ENCODE measurements at regions not wholly inside any gene's neighbourhood (a gene's known extent, or its start where the extent isn't known, plus 50 kb on each side); places are given as distances from the start of the nearest gene placed in this dataset.

DNA sequence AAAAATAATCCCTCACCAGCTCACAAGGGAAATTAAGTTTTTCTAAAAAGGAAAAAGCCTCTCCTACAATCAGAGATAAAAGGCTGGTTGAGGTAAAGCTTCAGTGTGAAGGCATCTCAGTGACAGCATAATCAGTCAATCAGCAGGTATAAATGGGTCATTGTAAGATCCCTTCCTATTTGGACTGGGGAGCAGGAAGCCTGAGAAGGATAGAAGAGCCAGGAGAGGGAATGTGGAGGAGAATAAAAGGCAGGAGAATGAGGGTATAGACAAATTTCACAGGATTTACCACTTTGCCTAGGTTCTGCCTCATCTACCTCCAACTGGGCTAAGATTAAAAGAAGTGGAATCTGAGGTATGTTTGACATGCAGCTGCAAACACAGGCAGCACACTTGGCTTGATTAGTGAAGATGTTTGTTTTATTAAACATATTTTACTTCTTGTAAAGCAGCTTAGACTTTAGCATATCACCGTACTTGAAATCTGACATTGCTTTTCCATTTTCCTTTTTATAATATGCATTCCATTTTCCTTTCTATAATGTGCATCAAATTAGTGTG lies 479.1 kb upstream of the USP15 start:
- Histone ChIP-seq H3K79me1 (ENCODE audit: low read length) (no peaks in the 10 kb centered on the region), H3K23ac (ENCODE audit: low read length) (no peak overlapping the region), H4K8ac (ENCODE audit: low read depth, low read length) (no peak overlapping the region), H3K27ac (ENCODE audit: low read depth, low read length) (no peak overlapping the region), H2BK120ac (ENCODE audit: insufficient read depth, low read length, poor library complexity) (no peak overlapping the region), H4K91ac (ENCODE audit: low read depth, low read length) (no peak overlapping the region), H2BK12ac (ENCODE audit: low read length) (no peak overlapping the region), H4K12ac (ENCODE audit: low read depth, low read length) (no peak overlapping the region), H2AK5ac (ENCODE audit: low read length) (no peak overlapping the region), H3K18ac (ENCODE audit: low read length) (no peak overlapping the region), H3K4me1 (ENCODE audit: control insufficient read depth in 1 of 2, insufficient read depth in 2 of 2, low read length in 2 of 2) (no peaks in the 10 kb centered on the region), H3K9me3 (ENCODE audit: insufficient read depth, low read depth, low read length) (no peaks in the 10 kb centered on the region), H2BK5ac (ENCODE audit: low read depth, low read length, poor library complexity) (no peak overlapping the region), H3K4me2 (ENCODE audit: low read length) (no peak overlapping the region), H3K4me3 (ENCODE audit: low read depth, low read length) (no peak overlapping the region), H2AFZ (ENCODE audit: insufficient read depth, low read length, poor library complexity) (no peak overlapping the region), H3K9ac (ENCODE audit: low read length) (no peak overlapping the region), H3K27me3 (ENCODE audit: insufficient read depth, low read length) (no peaks in the 10 kb centered on the region), H3K4ac (ENCODE audit: low read depth, low read length) (no peak overlapping the region), H3K79me2 (ENCODE audit: control insufficient read depth, insufficient read depth, low read length, poor library complexity) (no peaks in the 10 kb centered on the region), H3K36me3 (ENCODE audit: control insufficient read depth in 1 of 2, insufficient read depth in 2 of 2, low read length in 2 of 2) (no peaks in the 10 kb centered on the region), H3K14ac (ENCODE audit: low read length) (no peak overlapping the region)
- no CpG with 5 or more reads among the region's 1 CpG for WGBS (ENCODE audit: extremely low coverage, insufficient coverage, insufficient read length)
- no peak for DNase-seq

DNA sequence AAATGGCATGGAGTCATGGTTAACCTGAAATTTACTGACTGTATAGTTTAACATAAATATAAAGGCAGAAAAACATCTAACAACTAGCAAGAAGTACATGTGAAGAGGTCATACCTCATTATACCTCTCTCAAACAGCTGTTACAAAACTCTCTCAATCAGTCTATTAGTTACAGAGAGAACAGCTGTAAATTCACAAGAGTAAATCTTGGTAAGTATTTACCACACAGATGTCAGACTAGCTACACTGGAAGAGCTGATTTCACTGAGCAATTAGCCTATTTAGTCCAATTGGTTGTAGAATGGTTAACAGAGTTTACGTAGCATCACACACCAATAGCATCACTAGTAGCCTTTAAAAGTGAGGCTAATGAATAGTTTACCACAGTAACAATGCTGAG lies 463.4 kb upstream of the USP15 start:
- no peak overlapping the region for H3K23ac ChIP-seq (ENCODE audit: low read length)
- H3K79me1 ChIP-seq (ENCODE audit: low read length) = no peaks in the 10 kb centered on the region
- no peak overlapping the region for H2AK5ac ChIP-seq (ENCODE audit: low read length)
- no peaks in the 10 kb centered on the region for H3K4me1 ChIP-seq (ENCODE audit: control insufficient read depth in 1 of 2, insufficient read depth in 2 of 2, low read length in 2 of 2)
- H4K91ac ChIP-seq (ENCODE audit: low read depth, low read length) = no peak overlapping the region
- H3K9ac ChIP-seq (ENCODE audit: low read length) = no peak overlapping the region
- DNase-seq = no peak
- H2BK12ac ChIP-seq (ENCODE audit: low read length) = no peak overlapping the region
- H4K8ac ChIP-seq (ENCODE audit: low read depth, low read length) = no peak overlapping the region
- no peak overlapping the region for H3K4me2 ChIP-seq (ENCODE audit: low read length)
- no peak overlapping the region for H2BK5ac ChIP-seq (ENCODE audit: low read depth, low read length, poor library complexity)
- H3K27ac ChIP-seq (ENCODE audit: low read depth, low read length) = no peak overlapping the region
- WGBS (ENCODE audit: extremely low coverage, insufficient coverage, insufficient read length) = no CpG with 5 or more reads among the region's 1 CpG
- H4K12ac ChIP-seq (ENCODE audit: low read depth, low read length) = no peak overlapping the region
- no peak overlapping the region for H3K14ac ChIP-seq (ENCODE audit: low read length)
- no peak overlapping the region for H3K4ac ChIP-seq (ENCODE audit: low read depth, low read length)
- H2BK120ac ChIP-seq (ENCODE audit: insufficient read depth, low read length, poor library complexity) = no peak overlapping the region
- H3K79me2 ChIP-seq (ENCODE audit: control insufficient read depth, insufficient read depth, low read length, poor library complexity) = no peaks in the 10 kb centered on the region
- no peaks in the 10 kb centered on the region for H3K36me3 ChIP-seq (ENCODE audit: control insufficient read depth in 1 of 2, insufficient read depth in 2 of 2, low read length in 2 of 2)
- no peak overlapping the region for H2AFZ ChIP-seq (ENCODE audit: insufficient read depth, low read length, poor library complexity)
- H3K27me3 ChIP-seq (ENCODE audit: insufficient read depth, low read length) = no peaks in the 10 kb centered on the region
- H3K18ac ChIP-seq (ENCODE audit: low read length) = no peak overlapping the region
- no peaks in the 10 kb centered on the region for H3K9me3 ChIP-seq (ENCODE audit: insufficient read depth, low read depth, low read length)
- H3K4me3 ChIP-seq (ENCODE audit: low read depth, low read length) = no peak overlapping the region

DNA sequence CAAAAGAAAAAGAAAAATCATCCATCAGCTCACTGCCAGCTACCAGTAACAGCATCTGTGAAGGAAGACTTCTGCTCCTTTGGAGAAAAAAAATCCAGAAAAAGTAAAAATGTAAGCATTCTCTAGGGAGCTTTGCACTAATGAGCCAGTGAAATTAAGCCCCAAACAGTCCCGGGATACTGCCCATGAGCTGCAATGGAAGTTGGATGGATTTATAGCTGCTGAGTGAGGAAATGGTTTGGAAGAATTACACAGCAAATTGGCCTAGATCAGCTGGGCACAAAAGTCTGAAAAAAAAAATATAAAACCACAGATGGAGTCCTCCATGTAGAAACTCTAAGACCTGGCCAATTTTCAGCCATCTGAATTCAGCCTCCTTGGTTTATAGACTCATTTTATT lies 462.9 kb upstream of the USP15 start:
- H2BK120ac ChIP-seq (ENCODE audit: insufficient read depth, low read length, poor library complexity) = no peak overlapping the region
- WGBS (ENCODE audit: extremely low coverage, insufficient coverage, insufficient read length) = no CpG with 5 or more reads among the region's 1 CpG
- no peak overlapping the region for H3K4me2 ChIP-seq (ENCODE audit: low read length)
- no peak overlapping the region for H4K12ac ChIP-seq (ENCODE audit: low read depth, low read length)
- H3K14ac ChIP-seq (ENCODE audit: low read length) = no peak overlapping the region
- no peak overlapping the region for H2AFZ ChIP-seq (ENCODE audit: insufficient read depth, low read length, poor library complexity)
- H2BK12ac ChIP-seq (ENCODE audit: low read length) = no peak overlapping the region
- H4K91ac ChIP-seq (ENCODE audit: low read depth, low read length) = no peak overlapping the region
- no peaks in the 10 kb centered on the region for H3K79me2 ChIP-seq (ENCODE audit: control insufficient read depth, insufficient read depth, low read length, poor library complexity)
- H4K8ac ChIP-seq (ENCODE audit: low read depth, low read length) = no peak overlapping the region
- no peaks in the 10 kb centered on the region for H3K79me1 ChIP-seq (ENCODE audit: low read length)
- H3K36me3 ChIP-seq (ENCODE audit: control insufficient read depth in 1 of 2, insufficient read depth in 2 of 2, low read length in 2 of 2) = no peaks in the 10 kb centered on the region
- no peak overlapping the region for H2BK5ac ChIP-seq (ENCODE audit: low read depth, low read length, poor library complexity)
- no peak overlapping the region for H3K23ac ChIP-seq (ENCODE audit: low read length)
- no peak for DNase-seq
- H3K4ac ChIP-seq (ENCODE audit: low read depth, low read length) = no peak overlapping the region
- H3K18ac ChIP-seq (ENCODE audit: low read length) = no peak overlapping the region
- no peak overlapping the region for H3K9ac ChIP-seq (ENCODE audit: low read length)
- no peaks in the 10 kb centered on the region for H3K27me3 ChIP-seq (ENCODE audit: insufficient read depth, low read length)
- no peaks in the 10 kb centered on the region for H3K9me3 ChIP-seq (ENCODE audit: insufficient read depth, low read depth, low read length)
- no peak overlapping the region for H3K27ac ChIP-seq (ENCODE audit: low read depth, low read length)
- H3K4me3 ChIP-seq (ENCODE audit: low read depth, low read length) = no peak overlapping the region
- H3K4me1 ChIP-seq (ENCODE audit: control insufficient read depth in 1 of 2, insufficient read depth in 2 of 2, low read length in 2 of 2) = no peaks in the 10 kb centered on the region
- H2AK5ac ChIP-seq (ENCODE audit: low read length) = no peak overlapping the region

DNA sequence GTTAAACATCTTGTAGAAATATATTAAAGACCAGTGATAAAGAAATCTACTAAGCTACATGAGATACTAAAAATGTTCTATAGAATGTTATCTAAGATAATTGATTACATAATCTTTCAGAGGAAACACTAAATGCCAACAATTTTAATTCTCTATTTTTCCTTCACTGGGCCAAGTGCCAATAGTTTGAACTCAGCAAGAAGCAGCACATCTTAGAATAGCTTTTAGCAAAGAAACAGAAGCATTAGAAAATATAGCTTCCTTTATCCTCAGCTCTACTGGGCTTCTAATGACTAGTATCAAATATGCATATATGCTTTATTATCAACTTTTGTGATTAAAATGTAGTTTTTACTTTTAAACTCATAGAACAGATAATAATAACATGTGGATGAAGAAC lies 461.4 kb upstream of the USP15 start:
- H4K91ac ChIP-seq (ENCODE audit: low read depth, low read length) = no peak overlapping the region

More for the DNA sequence above, 461.4 kb upstream of the USP15 start:
- Histone ChIP-seq H3K36me3 (ENCODE audit: control insufficient read depth in 1 of 2, insufficient read depth in 2 of 2, low read length in 2 of 2) (no peaks in the 10 kb centered on the region), H4K12ac (ENCODE audit: low read depth, low read length) (no peak overlapping the region), H3K27ac (ENCODE audit: low read depth, low read length) (no peak overlapping the region), H3K9me3 (ENCODE audit: insufficient read depth, low read depth, low read length) (no peaks in the 10 kb centered on the region), H3K14ac (ENCODE audit: low read length) (no peak overlapping the region), H3K4ac (ENCODE audit: low read depth, low read length) (no peak overlapping the region), H2AFZ (ENCODE audit: insufficient read depth, low read length, poor library complexity) (no peak overlapping the region), H3K18ac (ENCODE audit: low read length) (no peak overlapping the region), H3K9ac (ENCODE audit: low read length) (no peak overlapping the region), H3K79me2 (ENCODE audit: control insufficient read depth, insufficient read depth, low read length, poor library complexity) (no peaks in the 10 kb centered on the region), H2BK5ac (ENCODE audit: low read depth, low read length, poor library complexity) (no peak overlapping the region), H3K23ac (ENCODE audit: low read length) (no peak overlapping the region), H3K4me3 (ENCODE audit: low read depth, low read length) (no peak overlapping the region), H3K4me1 (ENCODE audit: control insufficient read depth in 1 of 2, insufficient read depth in 2 of 2, low read length in 2 of 2) (no peaks in the 10 kb centered on the region), H2BK120ac (ENCODE audit: insufficient read depth, low read length, poor library complexity) (no peak overlapping the region), H2AK5ac (ENCODE audit: low read length) (no peak overlapping the region), H3K79me1 (ENCODE audit: low read length) (no peaks in the 10 kb centered on the region), H3K4me2 (ENCODE audit: low read length) (no peak overlapping the region), H4K8ac (ENCODE audit: low read depth, low read length) (no peak overlapping the region), H2BK12ac (ENCODE audit: low read length) (no peak overlapping the region), H3K27me3 (ENCODE audit: insufficient read depth, low read length) (no peaks in the 10 kb centered on the region)
- no peak for DNase-seq

Data from trophoblast cell (in vitro differentiated cells and primary cell).